Muscle layer of colon (tissue), 2 donors: ENCODE measurements at regions not wholly inside any gene's neighbourhood (a gene's known extent, or its start where the extent isn't known, plus 50 kb on each side); places are given as distances from the start of the nearest gene placed in this dataset.
"Not testable (repeated sequence)": the region's sequence is repeated elsewhere in the genome, so short reads cannot be mapped to it uniquely, and the experiment has no call there.

Experiments
- H3K27ac ChIP-seq: one replicate; pipeline ENCODE4 v1.7.0; 2013; ENCODE audit warnings: low read depth, mild to moderate bottlenecking, low read length, moderate library complexity
- H3K27me3 ChIP-seq, 2 donors: one replicate each; pipeline ENCODE4 v1.7.0; 2013; ENCODE audit warnings: low read length in 2 of 2, mild to moderate bottlenecking in 2 of 2; ENCODE audit not compliant: insufficient read depth in 2 of 2, control insufficient read depth in 1 of 2
- H3K36me3 ChIP-seq: one replicate; pipeline ENCODE4 v1.7.0; 2013; ENCODE audit warnings: mild to moderate bottlenecking, low read length; ENCODE audit not compliant: insufficient read depth
- H3K4me1 ChIP-seq: one replicate; pipeline ENCODE4 v1.7.0; 2013; ENCODE audit warnings: mild to moderate bottlenecking, low read length; ENCODE audit not compliant: insufficient read depth
- H3K4me3 ChIP-seq, 2 donors: one replicate each; pipeline ENCODE4 v1.7.0; 2013; ENCODE audit warnings: low read length in 2 of 2, low read depth in 1 of 2, mild to moderate bottlenecking in 1 of 2, moderate library complexity in 1 of 2
- H3K9ac ChIP-seq: one replicate; pipeline ENCODE4 v1.7.0; 2013; ENCODE audit warnings: low read length
- H3K9me3 ChIP-seq: one replicate; pipeline ENCODE4 v1.7.0; 2013; ENCODE audit warnings: mild to moderate bottlenecking, low read length
- donor health status: abdominal sarcoma.
- donor health status: Adenocarcinoma of cecum.

DNA sequence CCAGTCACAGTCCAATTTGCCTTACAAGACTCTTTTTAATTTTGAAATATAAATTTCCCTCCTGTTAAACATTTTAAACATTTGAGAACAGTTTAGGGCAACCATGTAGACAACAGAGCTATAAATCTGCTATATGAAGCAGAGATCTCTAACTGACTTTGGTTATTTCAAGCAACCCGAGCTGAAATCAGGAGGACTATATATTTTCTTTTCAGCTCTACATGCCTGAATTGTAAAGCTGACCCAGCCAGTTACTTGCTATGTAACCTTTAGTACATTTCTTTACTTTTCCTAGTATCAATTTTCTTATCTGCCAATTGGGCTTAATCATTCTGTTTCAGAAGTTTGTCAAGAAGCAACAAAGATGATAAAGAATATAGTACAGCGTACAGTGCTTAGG is 457.4 kb upstream of the NECTIN3 start:
- Histone ChIP-seq H3K9ac (no peak overlapping the region), H3K27me3 (no peaks in the 10 kb centered on the region), H3K36me3 (no peaks in the 10 kb centered on the region), H3K9me3 (no peaks in the 10 kb centered on the region), H3K4me1 (no peaks in the 10 kb centered on the region), H3K27ac (no peak overlapping the region), H3K4me3 (no peak overlapping the region)

DNA sequence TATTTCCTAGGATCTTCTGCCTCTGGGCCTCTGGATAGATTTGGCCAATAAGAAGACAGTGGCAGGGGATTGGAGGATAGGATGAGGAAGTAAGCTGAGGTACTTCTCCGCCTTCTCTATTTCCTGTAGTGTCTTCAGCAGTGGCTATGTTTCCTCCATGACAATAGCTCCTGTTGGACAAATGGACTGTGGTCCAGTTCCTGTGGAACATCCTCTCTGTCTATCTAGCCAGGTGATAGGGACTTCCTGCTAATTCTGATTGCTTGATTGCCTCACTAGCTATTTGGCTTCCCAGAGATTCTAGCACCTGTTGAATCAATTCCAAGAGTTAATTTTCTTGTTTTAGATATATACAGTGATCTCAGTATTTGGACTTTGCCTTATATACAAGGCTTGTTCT is 456.2 kb upstream of the NECTIN3 start:
- Histone ChIP-seq H3K4me3 (no peak overlapping the region), H3K9me3 (no peaks in the 10 kb centered on the region), H3K36me3 (no peaks in the 10 kb centered on the region), H3K4me1 (no peaks in the 10 kb centered on the region), H3K9ac (no peak overlapping the region), H3K27ac (no peak overlapping the region), H3K27me3 (no peaks in the 10 kb centered on the region)

GRCh38 chr3:110618512-110619226 is 452.9 kb upstream of the NECTIN3 start:
- no peaks in the 10 kb centered on the region for H3K9me3 ChIP-seq
- no peak overlapping the region for H3K9ac ChIP-seq
- no peak overlapping the region for H3K4me3 ChIP-seq
- no peak overlapping the region for H3K27ac ChIP-seq
- H3K4me1 ChIP-seq: no peaks in the 10 kb centered on the region
- no peaks in the 10 kb centered on the region for H3K27me3 ChIP-seq
- no peaks in the 10 kb centered on the region for H3K36me3 ChIP-seq

- no peak overlapping the region for H3K9ac ChIP-seq
- H3K27ac ChIP-seq: no peak overlapping the region
- H3K9me3 ChIP-seq: no peaks in the 10 kb centered on the region
- no peaks in the 10 kb centered on the region for H3K27me3 ChIP-seq
- H3K4me1 ChIP-seq: no peaks in the 10 kb centered on the region
- no peaks in the 10 kb centered on the region for H3K36me3 ChIP-seq
- no peak overlapping the region for H3K4me3 ChIP-seq
These were observed 451.5 kb upstream of the NECTIN3 start for GRCh38 chr3:110620118-110620517.

DNA sequence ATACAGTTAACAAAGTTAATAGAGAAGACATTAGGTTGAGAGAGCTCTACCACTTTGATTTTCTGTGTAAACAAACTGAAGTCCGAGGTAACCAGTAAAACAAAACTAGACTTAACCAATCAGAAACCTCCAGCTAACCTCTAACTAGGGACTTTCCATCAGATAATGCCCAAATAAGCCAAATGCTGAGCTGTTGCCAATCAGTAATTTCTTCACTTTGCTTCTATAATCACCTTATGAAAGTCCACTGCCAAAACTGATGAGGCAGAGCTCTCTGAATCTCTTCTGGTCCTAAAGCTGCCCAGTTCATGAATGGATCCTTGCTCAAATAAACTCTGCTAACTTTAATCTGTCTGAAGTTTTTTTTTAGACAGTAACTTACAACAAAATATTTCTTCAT is 448.0 kb upstream of the NECTIN3 start:
- H3K4me1 ChIP-seq: no peaks in the 10 kb centered on the region
- H3K27me3 ChIP-seq: no peaks in the 10 kb centered on the region
- H3K4me3 ChIP-seq: no peak overlapping the region
- no peaks in the 10 kb centered on the region for H3K36me3 ChIP-seq
- H3K27ac ChIP-seq: no peak overlapping the region
- H3K9me3 ChIP-seq: no peaks in the 10 kb centered on the region
- no peak overlapping the region for H3K9ac ChIP-seq

GRCh38 chr3:110624576-110624975 is 447.0 kb upstream of the NECTIN3 start:
- H3K9me3 ChIP-seq: no peaks in the 10 kb centered on the region
- H3K27me3 ChIP-seq: no peaks in the 10 kb centered on the region
- no peak overlapping the region for H3K4me3 ChIP-seq
- no peak overlapping the region for H3K9ac ChIP-seq
- no peak overlapping the region for H3K27ac ChIP-seq
- no peaks in the 10 kb centered on the region for H3K36me3 ChIP-seq
- H3K4me1 ChIP-seq: no peaks in the 10 kb centered on the region

- no peaks in the 10 kb centered on the region for H3K27me3 ChIP-seq
- H3K9ac ChIP-seq: no peak overlapping the region
- H3K27ac ChIP-seq: no peak overlapping the region
- no peak overlapping the region for H3K4me3 ChIP-seq
- H3K4me1 ChIP-seq: no peaks in the 10 kb centered on the region
- no peaks in the 10 kb centered on the region for H3K36me3 ChIP-seq
- no peaks in the 10 kb centered on the region for H3K9me3 ChIP-seq
These were observed 446.3 kb upstream of the NECTIN3 start for GRCh38 chr3:110625201-110625747.

DNA sequence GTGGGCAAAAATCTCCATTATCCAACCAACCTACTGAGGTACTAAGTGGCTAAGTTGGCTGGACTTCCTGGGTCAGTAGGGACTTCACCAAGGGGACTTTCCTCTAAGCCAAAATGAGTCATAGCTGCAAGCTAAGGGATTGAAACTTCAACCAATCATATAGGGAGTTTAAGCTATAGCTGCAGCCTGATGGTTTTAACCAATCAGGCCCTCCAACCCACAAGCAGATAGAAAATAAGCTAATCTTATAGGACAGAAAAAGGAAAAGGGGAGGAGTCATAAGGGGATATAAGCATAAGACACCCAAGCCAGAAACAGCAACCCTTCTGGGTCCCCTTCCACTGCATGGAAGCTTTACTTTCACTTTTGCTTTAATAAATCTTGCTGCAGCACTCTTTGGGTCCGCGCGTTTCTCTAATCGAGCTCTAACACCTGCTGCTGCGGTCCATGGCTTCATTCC is 444.9 kb upstream of the NECTIN3 start:
- not testable (repeated sequence) for H3K9me3 ChIP-seq, H3K9ac ChIP-seq, H3K36me3 ChIP-seq, H3K4me3 ChIP-seq, H3K27ac ChIP-seq, H3K27me3 ChIP-seq, H3K4me1 ChIP-seq

- no peak overlapping the region for H3K27ac ChIP-seq
- no peaks in the 10 kb centered on the region for H3K36me3 ChIP-seq
- no peaks in the 10 kb centered on the region for H3K9me3 ChIP-seq
- H3K4me1 ChIP-seq: no peaks in the 10 kb centered on the region
- H3K27me3 ChIP-seq: no peaks in the 10 kb centered on the region
- no peak overlapping the region for H3K4me3 ChIP-seq
- H3K9ac ChIP-seq: no peak overlapping the region
These were observed 442.8 kb upstream of the NECTIN3 start for GRCh38 chr3:110628650-110629301.

GRCh38 chr3:110629917-110630316 is 441.7 kb upstream of the NECTIN3 start:
- Histone ChIP-seq H3K27ac (no peak overlapping the region), H3K36me3 (no peaks in the 10 kb centered on the region), H3K4me3 (no peak overlapping the region), H3K4me1 (no peaks in the 10 kb centered on the region), H3K27me3 (no peaks in the 10 kb centered on the region), H3K9ac (no peak overlapping the region), H3K9me3 (no peaks in the 10 kb centered on the region)

DNA sequence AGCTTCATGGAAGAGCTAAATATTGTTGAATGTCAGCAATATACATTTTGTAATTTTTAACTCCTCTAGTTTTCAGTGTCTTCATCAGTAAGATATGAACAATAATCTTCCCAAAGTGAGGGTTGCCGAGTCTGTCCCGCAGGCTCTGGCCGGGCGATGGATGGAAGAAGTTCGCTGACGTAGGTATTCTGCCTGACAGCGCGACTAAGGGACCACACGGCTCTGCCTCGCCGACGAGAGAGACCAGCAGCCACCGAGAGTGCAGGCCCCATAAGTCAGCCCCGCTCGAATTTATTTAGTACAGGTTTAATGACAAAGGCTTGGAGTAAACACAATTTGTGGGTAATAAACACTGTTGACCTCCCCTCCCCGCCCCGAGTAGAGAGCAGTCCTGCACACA is 427.4 kb upstream of the NECTIN3 start:
- H3K36me3 ChIP-seq: no peaks in the 10 kb centered on the region
- no peak overlapping the region for H3K9ac ChIP-seq
- no peaks in the 10 kb centered on the region for H3K9me3 ChIP-seq
- H3K4me1 ChIP-seq: no peaks in the 10 kb centered on the region
- no peak overlapping the region for H3K4me3 ChIP-seq
- H3K27ac ChIP-seq: no peak overlapping the region
- no peaks in the 10 kb centered on the region for H3K27me3 ChIP-seq

GRCh38 chr3:110646055-110646454 is 425.6 kb upstream of the NECTIN3 start:
- no peaks in the 10 kb centered on the region for H3K9me3 ChIP-seq
- H3K9ac ChIP-seq: no peak overlapping the region
- no peaks in the 10 kb centered on the region for H3K36me3 ChIP-seq
- H3K27ac ChIP-seq: no peak overlapping the region
- no peak overlapping the region for H3K4me3 ChIP-seq
- H3K27me3 ChIP-seq: no peaks in the 10 kb centered on the region
- no peaks in the 10 kb centered on the region for H3K4me1 ChIP-seq
